Spleen (tissue), 7 donors: ENCODE measurements at regions not wholly inside any gene's neighbourhood (a gene's known extent, or its start where the extent isn't known, plus 50 kb on each side); places are given as distances from the start of the nearest gene placed in this dataset.

Experiments used
- CTCF ChIP-seq, 11 experiments: fragments of 200-600 bp in 7 of 11; fragments of 450-650 bp in 4 of 11; sonication (generic) in 4 of 11; IDR thresholded peaks in 8 of 11; conservative IDR thresholded peaks in 3 of 11; 1 replicate in 7 of 11; 2 replicates in 4 of 11; pipeline versions ENCODE4 v1.4.0 to v1.8.0; 2016 to 2021; ENCODE audit warnings: antibody characterized with exemption in 11 of 11, inconsistent platforms in 4 of 11, mild to moderate bottlenecking in 1 of 11
- POLR2A ChIP-seq, 3 donors: fragments of 450-650 bp; IDR thresholded peaks; one replicate each; pipeline ENCODE4 v1.5.1; 2017; ENCODE audit warnings: antibody characterized with exemption in 3 of 3, mild to moderate bottlenecking in 1 of 3
- POLR2AphosphoS5 ChIP-seq, 3 donors: sonication (generic); formaldehyde crosslinking; IDR thresholded peaks; one replicate each; pipeline ENCODE4 v1.5.1; 2017; ENCODE audit warnings: antibody characterized with exemption in 3 of 3
- donor health status: DM: no; HTN: no; CAD: no; lungs with moderate emphysema.
- donor health status: DM: no; HTN: no; CAD: no.
- donor health status: DM: no; HTN: no; CAD: no.

GRCh38 chr10:35925493-35925892 lies 283.4 kb upstream of the FZD8 start:
- TF ChIP-seq POLR2AphosphoS5 (IDR thresholded peaks at IDR 0.05), result no peak
- TF ChIP-seq CTCF (IDR thresholded peaks at IDR 0.05 in 8 of 11, conservative IDR thresholded peaks at IDR 0.05 in 3 of 11), result no peak
- no peak for TF ChIP-seq POLR2A (IDR thresholded peaks at IDR 0.05)
